ENCODE measurements at regions not wholly inside any gene's neighbourhood (a gene's known extent, or its start where the extent isn't known, plus 50 kb on each side); places are given as distances from the start of the nearest gene placed in this dataset.
A peak's percentile ranks its signal among the peaks of the same experiment; 100 is the strongest.

- DNase-seq, result peak; percentile 37
Observed at GRCh38 chr5:108642170-108642906, 105.4 kb upstream of the FER start.

GRCh38 chr5:108641596-108641995 is 106.1 kb upstream of the FER start:
- DNase-seq, result no peak

- DNase-seq, result no peak
Observed at GRCh38 chr5:108639366-108639765, 108.3 kb upstream of the FER start.

- no peak for DNase-seq
Observed at GRCh38 chr5:108638021-108638420, 109.7 kb upstream of the FER start.

GRCh38 chr5:108637134-108637533 is 110.6 kb upstream of the FER start:
- no peak for DNase-seq

GRCh38 chr5:108636135-108636853 is 111.4 kb upstream of the FER start:
- no peak for DNase-seq

- no peak for DNase-seq
Observed at GRCh38 chr5:108634617-108635288, 112.9 kb upstream of the FER start.

- no peak for DNase-seq
Observed at GRCh38 chr5:108634010-108634616, 113.6 kb upstream of the FER start.

GRCh38 chr5:108629779-108630528 is 117.7 kb upstream of the FER start:
- no peak for DNase-seq

- no peak for DNase-seq
Observed at GRCh38 chr5:108625654-108626053, 122.0 kb upstream of the FER start.

GRCh38 chr5:108623826-108624225 is 123.9 kb upstream of the FER start:
- no peak for DNase-seq

- DNase-seq, result peak; percentile 64
Observed at GRCh38 chr5:108620516-108620915, 127.2 kb upstream of the FER start.

GRCh38 chr5:108619815-108620214 is 127.9 kb upstream of the FER start:
- no peak for DNase-seq

- DNase-seq, result no peak
Observed at GRCh38 chr5:108617467-108618435, 129.9 kb upstream of the FER start.

GRCh38 chr5:108615216-108615615 is 132.5 kb upstream of the FER start:
- no peak for DNase-seq

- no peak for DNase-seq
Observed at GRCh38 chr5:108607421-108607820, 140.3 kb upstream of the FER start.

GRCh38 chr5:108606185-108606584 is 141.5 kb upstream of the FER start:
- DNase-seq, result no peak

GRCh38 chr5:108602830-108603229 is 144.9 kb upstream of the FER start:
- DNase-seq, result no peak

- no peak for DNase-seq
Observed at GRCh38 chr5:108590799-108591198, 156.9 kb upstream of the FER start.

GRCh38 chr5:108588323-108588722 is 159.4 kb upstream of the FER start:
- DNase-seq, result no peak

GRCh38 chr5:108587821-108588220 is 159.9 kb upstream of the FER start:
- DNase-seq, result no peak

- no peak for DNase-seq
Observed at GRCh38 chr5:108581026-108581425, 166.7 kb upstream of the FER start.
